ENCODE measurements at regions not wholly inside any gene's neighbourhood (a gene's known extent, or its start where the extent isn't known, plus 50 kb on each side); places are given as distances from the start of the nearest gene placed in this dataset.

DNA sequence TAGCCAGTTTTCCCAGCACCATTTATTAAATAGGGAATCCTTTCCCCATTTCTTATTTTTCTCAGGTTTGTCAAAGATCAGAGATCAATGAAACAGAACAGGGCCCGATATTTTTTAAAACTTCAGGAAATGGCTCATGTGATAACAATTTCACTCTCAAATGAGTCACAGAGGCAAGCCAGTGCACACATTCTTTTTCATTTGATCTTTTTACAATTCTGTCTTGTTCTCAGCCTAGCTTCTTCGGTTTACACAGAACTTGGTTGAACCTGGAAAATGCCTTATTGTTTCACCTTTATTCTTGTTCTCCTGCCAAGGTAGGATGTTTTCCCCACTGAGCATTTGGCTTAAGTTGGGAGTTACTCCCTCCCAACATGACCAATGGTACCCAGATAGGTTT lies 258.9 kb downstream of the COL12A1 start:
- TF ChIP-seq CTCF (IDR thresholded peaks at IDR 0.05; ENCODE audit: insufficient read depth, low read depth, low read length), result no peak
- TF ChIP-seq EZH2 (IDR thresholded peaks at IDR 0.05; ENCODE audit: insufficient read depth, low read length), result no peak

Data from astrocyte (in vitro differentiated cells and primary cell).